Upper lobe of left lung (tissue), 4 donors: ENCODE measurements at regions not wholly inside any gene's neighbourhood (a gene's known extent, or its start where the extent isn't known, plus 50 kb on each side); places are given as distances from the start of the nearest gene placed in this dataset.

ENCODE experiments used
- CTCF ChIP-seq, 6 experiments: fragments of 450-650 bp in 4 of 6; fragments of 200-600 bp in 2 of 6; sonication (generic) in 2 of 6; IDR thresholded peaks; one replicate each; pipeline ENCODE4 v1.5.1; 2016 to 2019; ENCODE audit warnings: antibody characterized with exemption in 6 of 6
- POLR2A ChIP-seq, 4 donors: fragments of 450-650 bp; IDR thresholded peaks; one replicate each; pipeline ENCODE4 v1.5.1; 2016 to 2017; ENCODE audit warnings: antibody characterized with exemption in 4 of 4, mild to moderate bottlenecking in 2 of 4
- POLR2AphosphoS5 ChIP-seq, 2 donors: sonication (generic); formaldehyde crosslinking; IDR thresholded peaks; one replicate each; pipeline ENCODE4 v1.5.1; 2017; ENCODE audit warnings: antibody characterized with exemption in 2 of 2

- TF ChIP-seq CTCF (IDR thresholded peaks at IDR 0.05) (no peak), POLR2A (IDR thresholded peaks at IDR 0.05) (no peak), POLR2AphosphoS5 (IDR thresholded peaks at IDR 0.05) (no peak)
Observed at GRCh38 chr13:88701551-88701950, 1030.4 kb downstream of the SLITRK5 start.
